HG03354 (cell line): ENCODE measurements at regions not wholly inside any gene's neighbourhood (a gene's known extent, or its start where the extent isn't known, plus 50 kb on each side); places are given as distances from the start of the nearest gene placed in this dataset.
"Not testable (repeated sequence)": the region's sequence is repeated elsewhere in the genome, so short reads cannot be mapped to it uniquely, and the experiment has no call there.

Experiments
- ATAC-seq: cut with Tn5 transposase; IDR thresholded peaks from one replicate; pipeline ENCODE4 v1.9.1; 2021; ENCODE audit warnings: mild to moderate bottlenecking; ENCODE audit not compliant: unreplicated experiment, poor library complexity, severe bottlenecking

GRCh38 chr1:190663962-190664361 lies 186.3 kb upstream of the BRINP3 start:
- no peak for ATAC-seq

DNA sequence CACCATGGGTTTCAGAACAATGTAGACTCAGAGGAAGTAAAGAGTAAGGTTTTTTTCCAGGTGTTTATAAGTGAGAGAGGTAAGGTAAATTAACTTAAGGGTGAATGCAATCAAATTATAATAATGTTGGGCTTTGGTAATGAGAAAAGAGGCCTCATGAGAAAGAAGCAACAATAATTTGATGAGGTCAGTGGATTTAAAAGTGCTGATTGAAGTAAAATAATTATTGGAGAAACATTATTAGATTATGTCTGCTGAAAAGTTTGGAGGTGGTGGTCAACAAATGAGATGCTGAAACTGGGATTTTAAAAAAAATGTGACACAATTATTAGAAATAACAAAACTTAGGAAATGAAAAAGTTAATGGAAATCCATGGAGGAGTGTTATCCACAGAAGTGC lies 187.4 kb upstream of the BRINP3 start:
- ATAC-seq, result no peak

DNA sequence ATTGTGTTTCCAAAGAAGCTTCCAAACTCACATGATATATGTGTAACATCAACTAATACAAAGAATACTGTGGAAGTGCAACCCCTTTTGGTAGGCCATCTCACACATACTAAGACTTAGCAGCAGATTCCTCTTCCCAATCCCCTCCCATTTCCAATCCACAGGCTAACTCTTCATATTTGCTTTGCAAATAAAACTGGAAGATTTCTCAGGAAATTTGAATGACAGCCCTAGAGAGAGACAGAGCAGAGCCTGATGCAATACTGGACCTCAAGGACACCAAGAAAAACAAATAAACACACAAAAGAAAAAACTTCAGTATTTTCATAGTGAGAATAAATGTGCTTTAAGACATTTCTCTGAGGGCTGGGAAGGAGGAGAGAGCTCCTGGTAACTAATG lies 190.2 kb upstream of the BRINP3 start:
- ATAC-seq, result no peak

DNA sequence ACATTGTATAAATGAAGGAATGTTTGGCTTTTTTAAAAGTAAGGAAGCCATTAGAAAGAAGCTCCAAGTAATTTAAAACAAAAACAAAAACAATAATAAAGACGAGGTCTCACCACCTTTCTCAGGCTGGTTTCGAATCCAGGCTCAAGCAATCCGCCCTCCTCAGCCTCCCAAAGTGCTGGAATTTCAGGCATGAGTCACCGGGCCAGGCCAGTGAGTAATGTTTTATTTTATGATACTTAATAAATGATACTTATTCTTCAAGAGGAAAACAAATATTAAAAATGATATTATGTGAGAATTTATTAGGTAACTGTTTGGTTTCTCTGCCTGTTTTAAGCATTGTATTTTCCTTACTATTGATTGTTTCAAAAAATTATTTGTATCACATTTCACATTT lies 201.4 kb upstream of the BRINP3 start:
- no peak for ATAC-seq

GRCh38 chr1:190679454-190679853 lies 201.8 kb upstream of the BRINP3 start:
- ATAC-seq, result no peak

GRCh38 chr1:190679983-190680382 lies 202.3 kb upstream of the BRINP3 start:
- no peak for ATAC-seq

- ATAC-seq, result no peak
Observed at GRCh38 chr1:190685676-190686075, 208.0 kb upstream of the BRINP3 start.

DNA sequence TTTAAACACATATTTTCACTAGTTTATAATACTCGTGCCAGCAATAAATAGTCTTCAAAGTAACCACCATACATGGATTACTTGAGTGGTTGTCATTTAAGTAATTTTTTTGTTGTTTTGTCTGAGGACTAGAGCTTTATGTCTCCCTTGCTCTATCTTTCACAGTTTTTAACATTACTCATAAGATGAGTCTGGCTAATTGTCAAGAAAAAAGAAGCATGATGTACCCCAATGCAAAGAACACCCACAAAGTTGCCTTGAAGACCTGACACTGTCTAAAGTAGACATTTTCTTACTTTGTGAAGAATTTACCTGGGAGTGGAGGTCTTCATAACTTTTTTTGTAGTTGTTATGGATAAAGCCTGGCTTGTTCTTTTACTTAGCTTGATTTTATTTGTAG lies 210.4 kb upstream of the BRINP3 start:
- ATAC-seq, result no peak

GRCh38 chr1:190698488-190698887 lies 220.8 kb upstream of the BRINP3 start:
- not testable (repeated sequence) for ATAC-seq

- ATAC-seq, result no peak
Observed at GRCh38 chr1:190699165-190699564, 221.5 kb upstream of the BRINP3 start.

GRCh38 chr1:190708418-190709057 lies 230.9 kb upstream of the BRINP3 start:
- no peak for ATAC-seq

GRCh38 chr1:190711069-190711468 lies 233.4 kb upstream of the BRINP3 start:
- ATAC-seq, result no peak

DNA sequence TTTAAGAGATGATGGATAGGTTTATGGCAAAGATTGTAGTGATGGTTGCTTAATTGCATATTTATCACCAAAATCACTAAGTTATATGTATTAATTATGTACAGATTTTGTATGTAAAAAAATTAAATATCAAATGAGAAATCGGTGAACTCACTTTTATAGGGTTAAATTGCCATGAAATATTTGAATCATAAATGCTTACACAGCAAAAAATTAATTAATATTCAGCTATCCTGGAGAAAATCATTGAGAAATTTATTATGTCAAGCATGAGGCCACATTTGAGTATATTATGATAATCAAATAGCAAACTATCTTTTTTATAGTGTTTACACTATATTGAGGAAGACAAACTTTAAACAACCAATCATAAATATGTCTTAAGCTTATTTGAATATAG lies 239.4 kb upstream of the BRINP3 start:
- no peak for ATAC-seq

DNA sequence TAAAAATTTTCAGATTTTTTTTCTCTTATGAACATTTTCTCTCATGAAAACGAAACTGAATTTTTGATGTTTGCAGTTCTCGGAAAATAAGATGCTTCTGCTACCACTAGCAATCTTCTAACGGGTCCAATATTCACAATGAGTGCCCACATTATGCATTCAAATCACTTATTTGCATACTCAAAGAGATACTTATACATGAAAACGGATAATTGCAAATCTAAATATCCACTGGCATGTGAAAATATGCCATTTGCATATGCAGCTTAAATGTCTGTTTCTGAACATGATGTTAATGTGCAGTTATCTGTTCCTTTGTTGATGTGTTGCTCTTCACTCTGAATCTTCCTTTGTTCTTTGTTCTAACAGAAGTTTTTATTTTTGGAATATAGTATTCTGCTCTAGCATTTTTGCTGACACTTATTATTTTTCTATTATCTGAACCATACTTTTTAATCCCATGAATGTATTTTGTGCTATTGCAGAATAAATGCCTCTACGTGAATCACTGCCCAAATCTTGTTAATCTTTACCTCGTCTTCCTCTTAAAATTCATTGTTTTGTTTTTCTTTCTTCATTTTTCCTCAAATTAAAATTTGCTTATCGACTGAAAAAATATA lies 259.4 kb upstream of the BRINP3 start:
- ATAC-seq, result no peak

DNA sequence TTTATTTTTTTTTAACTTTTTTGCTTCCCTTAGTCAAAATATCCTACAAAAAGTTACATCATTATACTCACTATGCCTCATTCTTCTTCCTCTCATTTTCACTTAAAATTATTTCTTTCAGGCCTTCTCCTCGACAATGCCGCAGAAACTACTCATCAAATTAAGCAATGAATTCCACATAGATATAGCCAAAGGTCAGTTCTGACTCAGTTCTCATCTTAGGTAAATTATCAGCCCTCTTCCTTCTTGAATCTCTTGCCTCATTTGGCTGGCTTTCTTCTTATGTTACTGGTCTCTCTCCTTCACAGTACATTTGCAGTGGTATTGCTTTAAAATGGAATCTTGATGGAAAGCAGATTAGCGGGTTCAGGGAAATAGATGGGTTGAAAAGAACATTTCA lies 260.7 kb upstream of the BRINP3 start:
- ATAC-seq, result no peak

DNA sequence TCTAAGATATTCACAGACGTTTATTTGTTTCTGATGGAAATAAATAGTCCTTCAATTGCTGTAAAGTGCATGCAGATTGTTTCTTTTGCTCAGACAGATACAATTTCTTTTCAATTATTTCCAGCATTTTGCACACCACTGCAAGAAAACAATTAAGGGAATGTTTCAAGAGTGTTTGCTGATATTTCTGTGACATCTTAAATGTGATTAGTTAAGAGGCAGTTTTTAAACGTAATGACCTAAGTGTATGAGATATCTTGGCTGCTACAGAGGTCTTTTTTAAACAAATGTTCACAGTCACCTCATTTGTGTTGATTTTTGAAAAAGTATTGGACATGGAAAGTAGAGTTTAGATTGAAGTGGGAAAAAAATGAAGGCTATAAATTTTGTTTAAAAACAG lies 262.3 kb upstream of the BRINP3 start:
- no peak for ATAC-seq

DNA sequence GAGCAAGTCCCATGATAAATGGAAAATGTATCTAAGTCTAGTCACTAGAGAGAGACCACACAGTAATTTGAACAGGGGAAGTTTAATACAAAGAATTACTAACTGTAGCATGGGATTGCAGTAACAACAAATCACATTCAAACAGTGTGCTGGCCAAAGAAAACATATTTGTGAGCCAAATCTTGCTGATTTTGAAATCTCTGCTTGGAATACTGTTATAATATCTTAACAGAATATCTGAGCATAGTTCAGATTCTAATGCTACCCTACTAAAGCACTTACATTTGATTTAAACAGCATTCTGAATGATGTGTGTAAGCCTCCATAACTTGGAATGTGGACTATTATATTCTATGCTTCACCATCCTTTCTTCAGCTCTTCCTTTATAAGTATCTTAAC lies 270.0 kb upstream of the BRINP3 start:
- ATAC-seq, result no peak

DNA sequence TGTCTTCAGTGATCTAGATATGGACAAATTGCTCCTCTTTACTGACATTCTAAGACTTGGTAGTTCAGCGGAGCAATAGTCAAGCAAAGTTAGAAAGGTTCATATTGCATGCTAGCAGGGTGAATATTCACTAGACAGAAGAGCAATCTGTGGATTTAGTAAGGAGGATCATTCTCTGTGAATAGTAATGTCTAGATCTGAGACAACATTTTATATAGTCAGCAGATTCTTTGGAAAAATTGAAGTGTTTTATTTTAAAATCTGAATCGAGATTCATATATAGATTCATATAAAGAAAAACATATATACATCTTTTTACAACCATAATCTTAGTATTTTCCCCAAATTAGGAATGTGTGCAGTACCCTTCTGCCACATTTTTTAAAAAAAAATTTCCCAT lies 274.5 kb upstream of the BRINP3 start:
- ATAC-seq, result no peak

DNA sequence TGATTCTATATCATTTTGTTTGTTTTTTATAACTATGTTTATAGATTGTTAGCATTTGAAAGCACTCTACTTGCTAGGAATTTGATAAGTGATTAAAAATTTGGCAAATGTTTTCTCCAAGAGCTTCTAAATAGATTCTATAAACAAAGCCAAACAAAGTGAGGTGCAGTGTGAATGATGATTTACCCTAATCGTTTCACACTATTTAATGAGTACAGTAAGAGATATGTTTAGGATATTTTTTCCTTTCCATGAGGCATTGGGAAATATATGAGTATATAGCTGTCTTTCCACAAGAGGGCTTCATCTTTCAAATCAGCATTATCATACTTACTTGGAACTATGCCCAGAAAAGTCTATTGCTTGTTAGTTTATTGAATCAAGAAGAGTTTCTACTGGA lies 277.0 kb upstream of the BRINP3 start:
- ATAC-seq, result no peak

DNA sequence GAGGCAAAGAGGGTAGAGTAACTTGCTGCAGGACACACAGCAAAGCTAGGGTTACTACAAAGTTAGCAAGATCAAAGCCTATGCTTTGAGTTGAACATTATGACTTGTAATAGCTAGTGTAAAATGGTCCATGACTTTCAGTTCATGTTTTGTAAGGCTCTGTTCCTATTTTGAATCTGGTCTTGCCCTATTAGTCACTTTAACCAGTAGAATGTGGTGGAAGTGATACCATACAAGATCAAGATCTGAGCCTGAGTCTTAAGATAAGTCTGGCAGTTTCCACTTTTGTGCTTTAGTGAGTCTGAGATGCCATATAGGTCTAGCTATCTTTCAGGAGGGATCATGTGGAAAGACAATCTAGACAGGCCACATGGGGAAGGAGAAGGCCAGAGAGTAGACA lies 282.1 kb upstream of the BRINP3 start:
- peak; percentile 80 for ATAC-seq

DNA sequence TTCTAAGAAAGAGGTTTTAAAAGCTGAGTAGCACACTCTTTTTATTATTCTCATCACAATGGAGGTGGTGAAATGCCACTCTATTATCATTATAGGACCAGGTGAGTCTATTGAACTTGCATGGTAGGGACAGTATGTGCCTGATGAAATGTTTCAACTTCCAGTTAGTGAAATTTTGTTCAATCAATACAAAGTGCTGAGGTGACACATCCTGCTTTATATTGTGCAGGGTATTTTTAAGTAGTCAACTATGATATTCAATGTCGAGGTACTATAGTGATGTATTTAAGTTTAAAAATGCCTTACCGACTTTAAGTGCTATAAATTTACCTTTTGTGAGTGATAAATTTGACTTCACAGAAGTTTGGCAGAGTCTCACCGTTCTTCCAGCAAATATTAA lies 284.7 kb upstream of the BRINP3 start:
- ATAC-seq, result no peak

DNA sequence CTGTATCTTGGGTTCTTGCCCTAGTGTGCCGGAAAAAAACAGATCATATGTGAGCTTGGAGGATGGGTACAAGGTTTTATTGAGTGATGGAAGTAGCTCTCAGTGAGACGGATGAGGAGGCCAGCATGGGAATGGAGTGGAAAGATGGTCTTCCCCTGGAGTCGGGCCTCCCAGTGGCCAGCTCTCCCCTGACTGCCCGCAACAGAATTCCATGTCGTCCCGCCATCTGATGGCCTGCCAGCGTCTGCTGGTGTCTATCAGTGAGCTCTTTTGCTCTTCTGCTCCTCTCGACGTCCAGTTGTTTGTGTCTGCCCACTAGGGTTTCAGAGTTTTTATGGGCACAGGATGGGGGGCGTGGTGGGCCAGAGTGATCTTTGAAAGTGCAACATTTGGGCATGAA lies 315.2 kb upstream of the BRINP3 start:
- no peak for ATAC-seq
